NCI-H146 treated with DMSO at 0.1 percent for 48 hours (cell line): ENCODE measurements at regions not wholly inside any gene's neighbourhood (a gene's known extent, or its start where the extent isn't known, plus 50 kb on each side); places are given as distances from the start of the nearest gene placed in this dataset.
"Not testable (repeated sequence)": the region's sequence is repeated elsewhere in the genome, so short reads cannot be mapped to it uniquely, and the experiment has no call there.

Experiments used
- DNase-seq: peaks from one replicate; lab custom pipeline; 2025; ENCODE audit not compliant: unreplicated experiment; lab: John Stamatoyannopoulos, UW

DNA sequence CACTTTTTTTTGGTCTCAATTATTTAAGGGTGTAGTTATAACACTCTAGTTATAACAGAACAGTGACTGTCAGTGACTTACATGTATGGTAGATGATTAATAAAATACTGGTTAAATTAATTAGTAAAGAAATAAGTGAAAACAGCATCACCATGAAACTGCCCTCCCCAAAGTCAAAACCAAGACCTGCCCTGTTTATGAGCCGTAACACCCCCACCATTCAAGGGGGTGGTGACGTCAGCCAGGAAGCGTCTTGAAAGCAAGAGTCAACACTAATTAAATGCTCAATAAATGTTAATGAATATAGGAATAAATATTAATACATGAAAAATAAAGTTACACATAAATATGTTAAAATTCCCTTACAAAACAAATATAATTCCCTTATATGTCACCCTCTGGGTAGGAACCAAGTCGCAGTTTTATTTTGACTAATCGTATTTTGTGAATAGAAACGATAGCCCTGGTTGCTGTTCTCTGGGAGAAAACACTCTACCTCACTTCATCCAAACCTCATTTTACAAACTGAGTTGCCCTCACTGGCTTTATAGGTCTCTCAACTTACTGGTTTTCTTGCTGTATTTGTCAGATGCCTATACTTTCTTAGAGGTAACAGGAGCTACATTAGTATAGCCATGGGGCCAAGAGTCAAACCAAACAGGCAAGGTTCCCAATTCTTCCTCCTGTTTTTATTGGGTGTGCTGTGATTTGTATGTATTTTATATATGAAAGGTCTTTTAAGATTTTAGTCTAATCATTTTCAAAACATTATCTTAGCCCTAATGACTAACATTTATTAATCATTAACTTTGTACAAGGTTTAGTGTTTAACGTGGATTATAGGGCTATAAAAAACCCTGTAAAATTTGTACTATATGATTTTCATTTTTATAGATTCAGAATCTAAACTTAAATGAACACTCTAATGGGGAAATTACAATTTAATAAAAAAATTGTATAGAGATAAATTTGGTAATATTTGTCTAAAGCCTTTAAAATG, 227.9 kb upstream of the IRAK1BP1 start:
- DNase-seq, result no peak

DNA sequence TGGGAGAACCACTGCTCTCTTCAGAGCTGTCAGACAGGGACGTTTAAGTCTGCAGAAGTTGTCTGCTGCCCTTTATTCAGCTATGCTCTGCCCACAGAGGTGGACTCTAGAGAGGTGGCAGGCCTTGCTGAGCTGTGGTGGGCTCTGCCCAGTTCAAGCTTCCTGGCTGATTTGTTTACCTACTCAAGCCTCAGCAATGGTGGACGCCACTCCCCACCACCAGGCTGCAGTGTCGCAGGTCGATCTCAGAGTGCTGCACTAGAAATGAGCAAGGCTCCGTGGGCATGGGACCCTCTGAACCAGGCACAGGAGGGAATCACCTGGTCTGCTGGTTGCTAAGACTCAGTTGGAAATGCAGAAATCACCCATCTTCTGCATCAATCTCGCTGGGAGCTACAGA, 223.4 kb upstream of the IRAK1BP1 start:
- not testable (repeated sequence) for DNase-seq

DNA sequence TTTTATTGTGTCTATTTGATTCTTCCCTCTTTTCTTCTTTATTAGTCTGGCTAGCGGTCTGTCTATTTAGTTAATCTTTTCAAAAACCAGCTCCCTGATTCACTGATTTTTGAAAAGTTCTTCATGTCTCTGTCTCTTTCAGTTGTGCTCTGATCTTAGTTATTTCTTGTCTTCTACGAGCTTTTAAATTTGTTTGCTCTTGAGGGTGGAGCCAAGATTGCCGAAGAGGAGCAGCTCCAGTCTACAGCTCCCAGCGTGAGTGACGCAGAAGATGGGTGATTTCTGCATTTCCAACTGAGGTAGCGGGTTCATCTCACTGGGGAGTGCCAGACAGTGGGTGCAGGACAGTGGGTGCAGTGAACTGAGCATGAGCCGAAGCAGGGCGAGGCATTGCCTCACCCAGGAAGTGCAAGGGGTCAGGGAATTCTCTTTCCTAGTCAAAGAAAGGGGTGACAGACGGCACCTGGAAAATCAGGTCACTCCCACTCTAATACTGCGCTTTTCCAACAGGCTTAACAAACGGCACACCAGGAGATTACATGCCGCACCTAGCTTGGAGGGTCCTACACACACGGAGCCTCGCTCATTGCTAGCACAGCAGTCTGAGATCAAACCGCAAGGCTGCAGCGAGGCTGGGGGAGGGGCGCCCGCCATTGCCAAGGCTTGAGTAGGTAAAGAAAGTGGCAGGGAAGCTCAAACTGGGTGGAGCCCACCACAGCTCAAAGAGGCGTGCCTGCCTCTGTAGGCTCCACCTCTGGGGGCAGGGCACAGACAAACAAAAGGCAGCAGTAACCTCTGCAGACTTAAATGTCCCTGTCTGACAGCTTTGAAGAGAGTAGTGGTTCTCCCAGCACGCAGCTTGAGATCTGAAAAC, 220.6 kb upstream of the IRAK1BP1 start:
- not testable (repeated sequence) for DNase-seq

DNA sequence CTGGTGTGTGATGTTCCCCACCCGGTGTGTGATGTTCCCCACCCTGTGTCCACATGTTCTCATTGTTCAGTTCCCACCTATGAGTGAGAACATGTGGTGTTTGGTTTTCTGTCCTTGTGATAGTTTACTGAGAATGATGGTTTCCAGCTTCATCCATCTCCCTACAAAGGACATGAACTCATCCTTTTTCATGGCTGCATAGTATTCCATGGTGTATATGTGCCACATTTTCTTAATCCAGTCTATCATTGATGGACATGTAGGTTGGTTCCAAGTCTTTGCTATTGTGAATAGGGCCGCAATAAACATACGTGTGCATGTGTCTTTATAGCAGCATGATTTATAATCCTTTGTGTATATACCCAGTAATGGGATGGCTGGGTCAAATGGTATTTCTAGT, 201.5 kb upstream of the IRAK1BP1 start:
- DNase-seq, result not testable (repeated sequence)

GRCh38 chr6:78666764-78667163, 200.6 kb upstream of the IRAK1BP1 start:
- no peak for DNase-seq

DNA sequence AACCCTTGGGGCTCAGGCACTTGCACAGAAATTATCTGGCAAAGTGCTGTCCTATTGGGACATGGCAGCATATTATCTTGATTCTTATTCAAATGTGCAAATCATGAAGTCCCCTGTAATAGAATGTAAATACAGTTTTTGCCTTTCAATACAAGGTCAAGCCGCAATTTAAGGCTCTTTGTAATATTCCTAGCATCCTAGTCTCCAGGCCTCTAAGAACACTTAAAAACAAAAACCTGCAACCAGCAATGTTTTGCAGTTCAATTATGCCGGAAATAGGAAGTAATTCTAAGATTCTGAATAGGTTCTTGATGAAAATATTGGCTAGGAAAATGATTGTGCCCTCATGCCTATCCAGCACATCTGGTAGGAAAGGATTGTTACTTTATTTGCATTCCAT, 197.2 kb upstream of the IRAK1BP1 start:
- DNase-seq, result no peak

DNA sequence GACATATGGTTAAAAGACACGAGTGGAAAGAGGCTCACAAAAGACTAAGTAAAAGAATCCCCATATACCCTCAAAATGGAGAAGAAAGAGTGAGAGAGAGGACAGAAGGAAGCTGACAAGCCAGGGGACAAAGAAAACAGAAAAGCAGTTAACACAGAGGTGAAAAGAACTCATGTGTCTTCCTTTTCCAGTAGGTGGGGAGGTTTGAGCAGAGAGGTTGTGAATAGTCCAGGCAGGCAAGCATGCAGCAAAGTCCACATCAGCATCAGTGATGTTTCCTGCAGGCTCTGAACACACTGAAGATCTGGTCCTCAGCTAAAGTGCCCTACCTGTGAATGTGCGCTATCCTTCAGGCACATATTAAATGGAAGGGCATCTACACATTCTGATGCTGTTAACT, 196.5 kb upstream of the IRAK1BP1 start:
- no peak for DNase-seq

DNA sequence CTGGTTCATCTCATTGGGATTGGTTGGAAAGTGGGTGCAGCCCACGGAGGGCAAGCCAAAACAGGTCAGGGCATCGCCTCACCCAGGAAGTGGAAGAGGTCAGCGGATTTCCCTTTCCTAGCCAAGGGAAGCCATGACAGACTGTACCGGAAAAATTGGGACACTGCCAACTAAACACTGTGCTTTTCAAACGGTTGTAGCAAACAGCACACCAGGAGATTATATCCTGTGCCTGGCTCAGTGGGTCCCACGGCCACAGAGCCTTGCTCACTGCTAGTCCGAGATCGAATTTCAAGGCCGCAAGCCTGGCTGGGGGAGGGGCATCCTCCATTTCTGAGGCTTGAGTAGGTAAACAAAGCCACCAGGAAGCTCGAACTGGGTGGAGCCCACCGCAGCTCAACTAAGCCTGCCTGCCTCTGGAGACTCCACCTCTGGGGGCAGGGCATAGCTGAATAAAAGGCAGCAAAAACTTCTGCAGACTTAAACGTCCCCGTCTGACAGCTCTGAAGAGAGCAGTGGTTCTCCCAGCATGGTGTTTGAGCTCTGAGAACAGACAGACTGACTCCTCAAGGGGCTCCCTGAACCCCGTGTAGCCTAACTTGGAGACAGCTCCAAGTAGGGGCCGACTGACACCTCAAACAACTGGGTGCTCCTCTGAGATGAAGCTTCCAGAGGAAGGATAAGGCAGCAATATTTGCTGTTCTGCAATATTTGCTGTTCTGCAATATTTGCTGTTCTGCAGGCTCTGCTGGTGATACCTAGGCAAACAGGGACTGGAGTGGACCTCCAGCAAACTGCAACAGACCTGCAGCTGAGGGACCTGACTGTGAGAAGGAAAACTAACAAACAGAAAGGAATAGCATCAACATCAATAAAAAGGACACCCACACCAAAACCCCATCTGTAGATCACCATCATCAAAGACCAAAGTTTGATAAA, 191.0 kb upstream of the IRAK1BP1 start:
- not testable (repeated sequence) for DNase-seq

- DNase-seq, result no peak
These were observed 178.7 kb upstream of the IRAK1BP1 start for GRCh38 chr6:78688668-78689067.

DNA sequence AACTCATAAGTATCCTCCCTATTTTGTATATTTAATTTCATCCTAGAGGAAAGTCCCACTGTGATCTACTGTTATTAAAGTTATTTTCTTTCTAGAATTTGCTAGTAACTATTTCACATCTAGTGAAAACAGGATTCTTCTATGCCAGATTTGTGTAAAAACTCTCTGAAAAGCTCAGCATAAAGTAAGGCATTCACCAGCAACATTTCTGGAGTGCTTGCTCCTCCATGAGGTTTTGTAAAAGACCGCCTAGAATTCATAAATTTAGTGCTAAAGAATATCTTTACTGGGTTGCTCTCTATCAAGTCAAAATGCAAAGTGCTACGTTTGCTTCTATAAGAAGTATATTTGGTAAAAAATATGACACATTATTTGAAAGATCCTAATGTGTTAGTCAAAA, 173.5 kb upstream of the IRAK1BP1 start:
- DNase-seq, result no peak

DNA sequence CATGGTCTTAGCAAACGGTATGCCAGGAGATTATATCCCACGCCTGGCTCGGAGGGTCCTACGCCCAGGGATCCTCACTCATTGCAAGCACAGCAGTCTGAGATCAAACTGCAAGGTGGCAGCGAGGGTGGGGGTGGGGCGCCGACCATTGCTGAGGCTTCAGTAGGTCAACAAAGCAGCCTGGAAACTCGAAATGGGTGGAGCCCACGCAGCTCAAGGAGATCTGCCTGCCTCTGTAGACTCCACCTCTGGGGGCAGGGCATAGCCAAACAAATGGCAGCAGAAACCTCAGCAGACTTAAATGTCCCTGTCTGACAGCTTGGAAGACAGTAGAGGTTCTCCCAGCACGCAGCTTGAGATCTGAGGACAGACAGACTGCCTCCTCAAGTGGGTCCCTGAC, 172.7 kb upstream of the IRAK1BP1 start:
- not testable (repeated sequence) for DNase-seq

- no peak for DNase-seq
These were observed 166.4 kb upstream of the IRAK1BP1 start for GRCh38 chr6:78700991-78701390.

- DNase-seq, result no peak
These were observed 165.9 kb upstream of the IRAK1BP1 start for GRCh38 chr6:78701407-78701806.

GRCh38 chr6:78709021-78709420, 158.3 kb upstream of the IRAK1BP1 start:
- no peak for DNase-seq

- no peak for DNase-seq
These were observed 153.8 kb upstream of the IRAK1BP1 start for GRCh38 chr6:78713564-78713963.

GRCh38 chr6:78744144-78744543, 123.2 kb upstream of the IRAK1BP1 start:
- no peak for DNase-seq

DNA sequence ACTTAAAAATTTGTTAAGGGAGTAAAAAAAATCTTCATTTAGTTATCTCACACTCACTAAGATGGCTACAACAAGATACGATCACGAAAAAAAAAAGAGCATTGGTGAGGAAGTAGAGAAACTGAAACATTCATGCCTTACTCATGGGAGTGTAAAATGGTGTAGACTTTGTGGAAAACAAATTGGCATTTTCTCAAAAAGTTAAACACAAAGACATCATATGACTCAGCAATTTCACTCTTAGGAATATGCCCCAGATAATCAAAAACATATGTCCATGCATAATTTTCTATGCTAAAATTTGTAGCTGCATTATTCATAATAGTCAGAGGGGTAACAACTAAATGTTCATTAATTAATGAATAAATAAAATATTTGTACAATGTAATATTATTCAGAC, 120.9 kb upstream of the IRAK1BP1 start:
- DNase-seq, result no peak

DNA sequence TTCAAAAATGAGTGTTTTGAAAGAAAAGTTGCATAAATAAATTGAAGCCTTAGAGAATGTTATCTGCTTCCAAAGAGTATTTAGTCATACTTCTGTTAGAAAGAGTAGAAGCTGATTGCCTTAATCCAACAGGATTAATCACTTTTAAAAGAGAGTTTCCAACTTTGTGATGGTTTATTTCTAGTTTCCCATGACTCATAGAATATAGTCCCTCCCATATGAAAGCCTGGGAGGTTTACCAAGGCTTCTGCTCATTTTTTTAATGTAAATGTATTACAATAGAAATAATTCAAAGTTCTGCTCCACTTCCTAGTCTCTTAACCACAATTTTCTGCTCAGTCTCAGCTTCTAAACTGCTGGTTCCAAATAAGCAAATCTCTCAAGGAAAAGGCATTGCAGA, 118.0 kb upstream of the IRAK1BP1 start:
- DNase-seq, result no peak

- not testable (repeated sequence) for DNase-seq
These were observed 109.0 kb upstream of the IRAK1BP1 start for GRCh38 chr6:78758297-78758798.

GRCh38 chr6:78768271-78768670, 99.1 kb upstream of the IRAK1BP1 start:
- DNase-seq, result no peak
